ENCODE measurements at regions not wholly inside any gene's neighbourhood (a gene's known extent, or its start where the extent isn't known, plus 50 kb on each side); places are given as distances from the start of the nearest gene placed in this dataset.

DNA sequence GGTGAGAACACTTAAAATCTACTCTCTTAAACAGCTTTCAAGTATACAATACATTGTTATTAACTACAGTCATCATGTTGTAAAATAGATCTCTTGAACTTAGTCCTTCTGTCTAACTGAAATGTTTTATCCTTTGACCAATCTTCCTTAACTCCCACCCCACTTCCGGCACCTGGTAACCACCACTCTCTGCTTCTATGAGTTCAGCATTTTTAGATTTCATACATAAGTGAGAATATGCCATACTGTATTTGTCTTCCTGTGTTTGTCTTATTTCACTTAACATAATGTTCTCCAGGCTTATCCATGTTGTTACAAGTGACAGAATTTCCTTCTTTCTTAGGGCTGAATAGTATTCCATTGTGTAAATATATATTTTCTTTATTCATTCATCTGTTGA lies 144.1 kb upstream of the TRPC4 start:
- no peaks in the 10 kb centered on the region for H3F3A ChIP-seq (ENCODE audit: low read depth)
- no peak overlapping the region for H3K9ac ChIP-seq (ENCODE audit: low read depth, low read length, poor library complexity, severe bottlenecking)
- no peaks in the 10 kb centered on the region for H3K36me3 ChIP-seq (ENCODE audit: insufficient read depth, low read length)
- no peak for TF ChIP-seq EZH2phosphoT487 (IDR thresholded peaks at IDR 0.05; ENCODE audit: borderline replicate concordance)
- no peak for TF ChIP-seq CTCF (conservative IDR thresholded peaks at IDR 0.05; ENCODE audit: low read length)
- H3K4me2 ChIP-seq (ENCODE audit: low read depth, low read length, poor library complexity, severe bottlenecking), result no peak overlapping the region
- H3K9me2 ChIP-seq (replicated peaks; ENCODE audit: low read depth, low read length), result no peaks in the 10 kb centered on the region
- H3K27me3 ChIP-seq (ENCODE audit: insufficient read depth, low read length, poor library complexity, severe bottlenecking), result no peaks in the 10 kb centered on the region
- no peaks in the 10 kb centered on the region for H3K4me1 ChIP-seq (ENCODE audit: insufficient read depth, low read length, poor library complexity, severe bottlenecking)
- no peaks in the 10 kb centered on the region for H4K20me1 ChIP-seq (ENCODE audit: insufficient read depth, low read length, poor library complexity, severe bottlenecking)
- no peak overlapping the region for H3K4me3 ChIP-seq (ENCODE audit: low read length, poor library complexity, severe bottlenecking)
- no peaks in the 10 kb centered on the region for H3K79me2 ChIP-seq (ENCODE audit: insufficient read depth, low read length)
- H3K9me3 ChIP-seq (ENCODE audit: insufficient read depth, low read depth, low read length), result no peaks in the 10 kb centered on the region
- no peak overlapping the region for H2AFZ ChIP-seq (ENCODE audit: low read length)

GRCh38 chr13:38012096-38012495 lies 142.5 kb upstream of the TRPC4 start:
- H3K27me3 ChIP-seq (ENCODE audit: insufficient read depth, low read length, poor library complexity, severe bottlenecking), result no peaks in the 10 kb centered on the region
- no peak overlapping the region for H3K4me2 ChIP-seq (ENCODE audit: low read depth, low read length, poor library complexity, severe bottlenecking)
- no peak overlapping the region for H3K9ac ChIP-seq (ENCODE audit: low read depth, low read length, poor library complexity, severe bottlenecking)
- no peaks in the 10 kb centered on the region for H3K4me1 ChIP-seq (ENCODE audit: insufficient read depth, low read length, poor library complexity, severe bottlenecking)
- no peak overlapping the region for H3K4me3 ChIP-seq (ENCODE audit: low read length, poor library complexity, severe bottlenecking)
- H3K36me3 ChIP-seq (ENCODE audit: insufficient read depth, low read length), result no peaks in the 10 kb centered on the region
- H4K20me1 ChIP-seq (ENCODE audit: insufficient read depth, low read length, poor library complexity, severe bottlenecking), result no peaks in the 10 kb centered on the region
- no peak for TF ChIP-seq EZH2phosphoT487 (IDR thresholded peaks at IDR 0.05; ENCODE audit: borderline replicate concordance)
- TF ChIP-seq CTCF (conservative IDR thresholded peaks at IDR 0.05; ENCODE audit: low read length), result no peak
- H3K9me2 ChIP-seq (replicated peaks; ENCODE audit: low read depth, low read length), result no peaks in the 10 kb centered on the region
- no peaks in the 10 kb centered on the region for H3K79me2 ChIP-seq (ENCODE audit: insufficient read depth, low read length)
- no peak overlapping the region for H2AFZ ChIP-seq (ENCODE audit: low read length)
- no peaks in the 10 kb centered on the region for H3F3A ChIP-seq (ENCODE audit: low read depth)
- H3K9me3 ChIP-seq (ENCODE audit: insufficient read depth, low read depth, low read length), result no peaks in the 10 kb centered on the region

- Histone ChIP-seq H3F3A (ENCODE audit: low read depth) (no peaks in the 10 kb centered on the region), H3K4me3 (ENCODE audit: low read length, poor library complexity, severe bottlenecking) (no peak overlapping the region), H3K36me3 (ENCODE audit: insufficient read depth, low read length) (no peaks in the 10 kb centered on the region), H4K20me1 (ENCODE audit: insufficient read depth, low read length, poor library complexity, severe bottlenecking) (no peaks in the 10 kb centered on the region), H3K79me2 (ENCODE audit: insufficient read depth, low read length) (no peaks in the 10 kb centered on the region), H2AFZ (ENCODE audit: low read length) (no peak overlapping the region), H3K9ac (ENCODE audit: low read depth, low read length, poor library complexity, severe bottlenecking) (no peak overlapping the region), H3K4me2 (ENCODE audit: low read depth, low read length, poor library complexity, severe bottlenecking) (no peak overlapping the region), H3K9me3 (ENCODE audit: insufficient read depth, low read depth, low read length) (no peaks in the 10 kb centered on the region), H3K4me1 (ENCODE audit: insufficient read depth, low read length, poor library complexity, severe bottlenecking) (no peaks in the 10 kb centered on the region), H3K9me2 (replicated peaks; ENCODE audit: low read depth, low read length) (no peaks in the 10 kb centered on the region), H3K27me3 (ENCODE audit: insufficient read depth, low read length, poor library complexity, severe bottlenecking) (no peaks in the 10 kb centered on the region)
- no peak for TF ChIP-seq EZH2phosphoT487 (IDR thresholded peaks at IDR 0.05; ENCODE audit: borderline replicate concordance)
- no peak for TF ChIP-seq CTCF (conservative IDR thresholded peaks at IDR 0.05; ENCODE audit: low read length)
Measured at GRCh38 chr13:38008636-38009035, 139.1 kb upstream of the TRPC4 start.

Data from Loucy (cell line).